WTC11 (cell line): ENCODE measurements at regions not wholly inside any gene's neighbourhood (a gene's known extent, or its start where the extent isn't known, plus 50 kb on each side); places are given as distances from the start of the nearest gene placed in this dataset.

ENCODE experiments used
- ATF1 ChIP-seq: sonication (generic); formaldehyde crosslinking; IDR thresholded peaks from 2 replicates; pipeline ENCODE4 v1.8.1; 2023; ENCODE audit warnings: mild to moderate bottlenecking, moderate library complexity, missing genetic modification reagents
- FOXP4 ChIP-seq: sonication (generic); formaldehyde crosslinking; IDR thresholded peaks from 2 replicates; pipeline ENCODE4 v1.8.0; 2022; ENCODE audit warnings: mild to moderate bottlenecking, missing genetic modification reagents
- RELA ChIP-seq: sonication (generic); formaldehyde crosslinking; IDR thresholded peaks from 2 replicates; pipeline ENCODE4 v1.8.1; 2022; ENCODE audit warnings: missing genetic modification reagents, mild to moderate bottlenecking, borderline replicate concordance
- TEAD4 ChIP-seq: sonication (generic); formaldehyde crosslinking; IDR thresholded peaks from 2 replicates; pipeline ENCODE4 v1.8.0; 2022; ENCODE audit warnings: mild to moderate bottlenecking, missing genetic modification reagents
- TF ChIP-seq, protein P1 (sequence below): fragments of 200-600 bp; IDR thresholded peaks from 2 replicates; pipeline ENCODE4 v1.8.0; 2022; ENCODE audit warnings: antibody characterized with exemption

GRCh38 chr2:149858901-149859634 lies 271.5 kb upstream of the MMADHC start:
- TF ChIP-seq TEAD4 (CRISPR knock-in tag) (no peak), RELA (CRISPR knock-in tag) (no peak), ATF1 (CRISPR knock-in tag) (no peak), FOXP4 (CRISPR knock-in tag) (no peak)
- TF ChIP-seq, protein P1, sequence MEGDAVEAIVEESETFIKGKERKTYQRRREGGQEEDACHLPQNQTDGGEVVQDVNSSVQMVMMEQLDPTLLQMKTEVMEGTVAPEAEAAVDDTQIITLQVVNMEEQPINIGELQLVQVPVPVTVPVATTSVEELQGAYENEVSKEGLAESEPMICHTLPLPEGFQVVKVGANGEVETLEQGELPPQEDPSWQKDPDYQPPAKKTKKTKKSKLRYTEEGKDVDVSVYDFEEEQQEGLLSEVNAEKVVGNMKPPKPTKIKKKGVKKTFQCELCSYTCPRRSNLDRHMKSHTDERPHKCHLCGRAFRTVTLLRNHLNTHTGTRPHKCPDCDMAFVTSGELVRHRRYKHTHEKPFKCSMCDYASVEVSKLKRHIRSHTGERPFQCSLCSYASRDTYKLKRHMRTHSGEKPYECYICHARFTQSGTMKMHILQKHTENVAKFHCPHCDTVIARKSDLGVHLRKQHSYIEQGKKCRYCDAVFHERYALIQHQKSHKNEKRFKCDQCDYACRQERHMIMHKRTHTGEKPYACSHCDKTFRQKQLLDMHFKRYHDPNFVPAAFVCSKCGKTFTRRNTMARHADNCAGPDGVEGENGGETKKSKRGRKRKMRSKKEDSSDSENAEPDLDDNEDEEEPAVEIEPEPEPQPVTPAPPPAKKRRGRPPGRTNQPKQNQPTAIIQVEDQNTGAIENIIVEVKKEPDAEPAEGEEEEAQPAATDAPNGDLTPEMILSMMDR, result no peak
